ENCODE measurements at regions not wholly inside any gene's neighbourhood (a gene's known extent, or its start where the extent isn't known, plus 50 kb on each side); places are given as distances from the start of the nearest gene placed in this dataset.

DNA sequence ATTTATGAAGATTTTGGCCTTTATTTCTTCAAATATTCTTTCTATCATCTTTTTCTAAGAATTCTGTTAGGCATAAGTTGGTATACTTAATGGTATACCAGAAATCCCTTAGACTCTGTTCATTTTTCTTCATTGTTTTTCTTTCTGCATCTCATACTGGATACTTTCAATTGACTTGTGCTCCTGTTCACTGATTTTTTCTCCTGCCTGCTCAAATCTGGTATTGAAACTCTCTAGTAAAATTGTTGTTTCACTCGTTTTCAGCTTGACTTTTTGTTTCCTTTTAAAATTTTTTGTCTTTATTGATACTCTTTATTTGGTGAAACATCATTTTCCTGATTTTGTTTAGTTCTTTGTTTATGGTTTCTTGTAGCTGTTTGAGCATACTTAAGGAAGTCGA is 243.2 kb downstream of the TRIB2 start (continued):
- TF ChIP-seq KDM5A (IDR thresholded peaks at IDR 0.05; ENCODE audit: low read length) (no peak), ASH2L (IDR thresholded peaks at IDR 0.05; ENCODE audit: low read length) (no peak), POU5F1 (IDR thresholded peaks at IDR 0.05; ENCODE audit: low read depth, low read length) (no peak), CHD2 (IDR thresholded peaks at IDR 0.05; ENCODE audit: low read length) (no peak), SIN3A (conservative IDR thresholded peaks at IDR 0.05 in 1 of 2, IDR thresholded peaks at IDR 0.05 in 1 of 2; ENCODE audit: low read depth in 1 of 2, low read length in 2 of 2) (no peak)

Measured in H1 (cell line).